ENCODE measurements at regions not wholly inside any gene's neighbourhood (a gene's known extent, or its start where the extent isn't known, plus 50 kb on each side); places are given as distances from the start of the nearest gene placed in this dataset.

- H3K4me3 ChIP-seq (replicated peaks in 1 of 3; ENCODE audit: insufficient read depth in 1 of 3, low read depth in 2 of 3, low read length in 3 of 3): no peak overlapping the region
- CTCF ChIA-PET (ENCODE audit: low intra/inter-chr PET ratio, low total read pairs): no interaction called here
- FAIRE-seq (no peak), ATAC-seq (no peak), DNase-seq (ENCODE audit: low spot score) (no peak)
- H2AFZ ChIP-seq (ENCODE audit: low read length): no peak overlapping the region
- POLR2A ChIA-PET: no interaction called here
- no peaks in the 10 kb centered on the region for H3K9me3 ChIP-seq (ENCODE audit: low read length)
- no peak overlapping the region for H3K27ac ChIP-seq (ENCODE audit: extremely low read length, insufficient read depth, low read length)
- H3K27me3 ChIP-seq (ENCODE audit: control insufficient read depth in 1 of 2, insufficient read depth in 2 of 2, low read length in 2 of 2): no peaks in the 10 kb centered on the region
- no peaks in the 10 kb centered on the region for H3K79me2 ChIP-seq (ENCODE audit: insufficient read depth, low read length)
- TF ChIP-seq ZFP62 (CRISPR knock-in tag; IDR thresholded peaks at IDR 0.05) (no peak), KLF13 (CRISPR knock-in tag; IDR thresholded peaks at IDR 0.05) (no peak), HNRNPLL (IDR thresholded peaks at IDR 0.05; ENCODE audit: low read depth, low read length, poor library complexity, severe bottlenecking) (no peak), NCOA1 (CRISPR knock-in tag; IDR thresholded peaks at IDR 0.05) (no peak), PHF20 (CRISPR knock-in tag; IDR thresholded peaks at IDR 0.05) (no peak), RORA (CRISPR knock-in tag; IDR thresholded peaks at IDR 0.05) (no peak), ZNF354B (CRISPR knock-in tag; IDR thresholded peaks at IDR 0.05) (no peak), ZNF251 (CRISPR knock-in tag; IDR thresholded peaks at IDR 0.05) (no peak), ZNF253 (CRISPR knock-in tag; IDR thresholded peaks at IDR 0.05; ENCODE audit: borderline replicate concordance) (no peak), PHF5A (CRISPR knock-in tag; IDR thresholded peaks at IDR 0.05; ENCODE audit: low read depth, unreplicated experiment) (no peak), ARNT2 (CRISPR knock-in tag; IDR thresholded peaks at IDR 0.05; ENCODE audit: low read depth) (no peak), ELF4 (CRISPR knock-in tag; IDR thresholded peaks at IDR 0.05; ENCODE audit: borderline replicate concordance) (no peak)
- TF ChIP-seq, protein P1, sequence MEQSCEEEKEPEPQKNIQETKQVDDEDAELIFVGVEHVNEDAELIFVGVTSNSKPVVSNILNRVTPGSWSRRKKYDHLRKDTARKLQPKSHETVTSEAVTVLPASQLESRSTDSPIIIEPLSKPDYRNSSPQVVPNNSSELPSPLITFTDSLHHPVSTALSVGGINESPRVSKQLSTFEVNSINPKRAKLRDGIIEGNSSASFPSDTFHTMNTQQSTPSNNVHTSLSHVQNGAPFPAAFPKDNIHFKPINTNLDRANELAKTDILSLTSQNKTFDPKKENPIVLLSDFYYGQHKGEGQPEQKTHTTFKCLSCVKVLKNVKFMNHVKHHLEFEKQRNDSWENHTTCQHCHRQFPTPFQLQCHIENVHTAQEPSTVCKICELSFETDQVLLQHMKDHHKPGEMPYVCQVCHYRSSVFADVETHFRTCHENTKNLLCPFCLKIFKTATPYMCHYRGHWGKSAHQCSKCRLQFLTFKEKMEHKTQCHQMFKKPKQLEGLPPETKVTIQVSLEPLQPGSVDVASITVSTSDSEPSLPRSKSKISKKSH (CRISPR knock-in tag; IDR thresholded peaks at IDR 0.05; ENCODE audit: borderline replicate concordance): no peak
- TF ChIP-seq, protein P2, sequence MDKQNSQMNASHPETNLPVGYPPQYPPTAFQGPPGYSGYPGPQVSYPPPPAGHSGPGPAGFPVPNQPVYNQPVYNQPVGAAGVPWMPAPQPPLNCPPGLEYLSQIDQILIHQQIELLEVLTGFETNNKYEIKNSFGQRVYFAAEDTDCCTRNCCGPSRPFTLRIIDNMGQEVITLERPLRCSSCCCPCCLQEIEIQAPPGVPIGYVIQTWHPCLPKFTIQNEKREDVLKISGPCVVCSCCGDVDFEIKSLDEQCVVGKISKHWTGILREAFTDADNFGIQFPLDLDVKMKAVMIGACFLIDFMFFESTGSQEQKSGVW (CRISPR knock-in tag; IDR thresholded peaks at IDR 0.05; ENCODE audit: borderline replicate concordance): no peak
- TF ChIP-seq, protein P3, sequence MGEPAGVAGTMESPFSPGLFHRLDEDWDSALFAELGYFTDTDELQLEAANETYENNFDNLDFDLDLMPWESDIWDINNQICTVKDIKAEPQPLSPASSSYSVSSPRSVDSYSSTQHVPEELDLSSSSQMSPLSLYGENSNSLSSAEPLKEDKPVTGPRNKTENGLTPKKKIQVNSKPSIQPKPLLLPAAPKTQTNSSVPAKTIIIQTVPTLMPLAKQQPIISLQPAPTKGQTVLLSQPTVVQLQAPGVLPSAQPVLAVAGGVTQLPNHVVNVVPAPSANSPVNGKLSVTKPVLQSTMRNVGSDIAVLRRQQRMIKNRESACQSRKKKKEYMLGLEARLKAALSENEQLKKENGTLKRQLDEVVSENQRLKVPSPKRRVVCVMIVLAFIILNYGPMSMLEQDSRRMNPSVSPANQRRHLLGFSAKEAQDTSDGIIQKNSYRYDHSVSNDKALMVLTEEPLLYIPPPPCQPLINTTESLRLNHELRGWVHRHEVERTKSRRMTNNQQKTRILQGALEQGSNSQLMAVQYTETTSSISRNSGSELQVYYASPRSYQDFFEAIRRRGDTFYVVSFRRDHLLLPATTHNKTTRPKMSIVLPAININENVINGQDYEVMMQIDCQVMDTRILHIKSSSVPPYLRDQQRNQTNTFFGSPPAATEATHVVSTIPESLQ (CRISPR knock-in tag; conservative IDR thresholded peaks at IDR 0.05): no peak
- TF ChIP-seq, protein P4, sequence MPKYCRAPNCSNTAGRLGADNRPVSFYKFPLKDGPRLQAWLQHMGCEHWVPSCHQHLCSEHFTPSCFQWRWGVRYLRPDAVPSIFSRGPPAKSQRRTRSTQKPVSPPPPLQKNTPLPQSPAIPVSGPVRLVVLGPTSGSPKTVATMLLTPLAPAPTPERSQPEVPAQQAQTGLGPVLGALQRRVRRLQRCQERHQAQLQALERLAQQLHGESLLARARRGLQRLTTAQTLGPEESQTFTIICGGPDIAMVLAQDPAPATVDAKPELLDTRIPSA (CRISPR knock-in tag; IDR thresholded peaks at IDR 0.05; ENCODE audit: borderline replicate concordance): no peak
- no TSS peak for BruUV-seq (replicated peaks)
- in situ Hi-C loops (cut with HindIII; ENCODE audit: extremely low pct_ligation_motif_present, low pct_unique_long_range_greater_than_20kb) (no loop called here), intact Hi-C loops (cut with micrococcal nuclease; ENCODE audit: unreplicated experiment) (no loop called here)
- no peaks in the 10 kb centered on the region for H3K4me1 ChIP-seq (ENCODE audit: insufficient read depth, low read length)
- no peak overlapping the region for H3K9ac ChIP-seq (ENCODE audit: insufficient read depth, low read depth, low read length)
- 2% methylated on average over 2 of the region's 2 CpGs for WGBS (ENCODE audit: low lambda C conversion rate)
- H3K36me3 ChIP-seq (replicated peaks in 1 of 2; ENCODE audit: control insufficient read depth in 1 of 2, insufficient read depth in 2 of 2, low read length in 2 of 2): no peaks in the 10 kb centered on the region
- no peak overlapping the region for H3K4me2 ChIP-seq (ENCODE audit: low read depth, low read length)
- no peaks in the 10 kb centered on the region for H4K20me1 ChIP-seq (ENCODE audit: insufficient read depth, low read length)
These were observed 106.4 kb upstream of the RASGRP1 start for GRCh38 chr15:38671006-38671387.
